Tibial artery (tissue), 4 donors: ENCODE measurements at regions not wholly inside any gene's neighbourhood (a gene's known extent, or its start where the extent isn't known, plus 50 kb on each side); places are given as distances from the start of the nearest gene placed in this dataset.

Source experiments
- DNase-seq, 2 donors: peaks; one replicate each; pipeline ENCODE4 v3.0.0-alpha.2; 2019
- H3K27ac ChIP-seq, 2 donors: fragments of 200-600 bp; sonication (generic) in 1 of 2; 1 replicate in 1 of 2; 2 replicates in 1 of 2; pipeline ENCODE4 v1.5.1; 2018 to 2019; ENCODE audit warnings: mild to moderate bottlenecking in 1 of 2
- H3K27me3 ChIP-seq, 2 donors: fragments of 200-600 bp; sonication (generic) in 1 of 2; one replicate each; pipeline versions ENCODE4 v1.5.1 to v1.6.0; 2016 to 2019
- H3K36me3 ChIP-seq, 3 donors: fragments of 200-600 bp; sonication (generic) in 2 of 3; one replicate each; pipeline ENCODE4 v1.5.1; 2016 to 2019; ENCODE audit warnings: mild to moderate bottlenecking in 2 of 3
- H3K4me1 ChIP-seq, 4 donors: fragments of 200-600 bp; sonication (generic) in 2 of 4; 1 replicate in 3 of 4; 2 replicates in 1 of 4; pipeline ENCODE4 v1.5.1; 2016 to 2019
- H3K4me3 ChIP-seq, 2 donors: fragments of 200-600 bp; sonication (generic) in 1 of 2; 1 replicate in 1 of 2; 2 replicates in 1 of 2; pipeline ENCODE4 v1.5.1; 2018 to 2019; ENCODE audit warnings: mild to moderate bottlenecking in 2 of 2
- H3K9me3 ChIP-seq, 3 donors: fragments of 200-600 bp; sonication (generic) in 1 of 3; one replicate each; pipeline ENCODE4 v1.5.1; 2016 to 2019
- CTCF ChIP-seq, 2 experiments: fragments of 200-600 bp in 1 of 2; fragments of 450-650 bp in 1 of 2; IDR thresholded peaks; one replicate each; pipeline ENCODE4 v1.5.1; 2017 to 2019; ENCODE audit warnings: antibody characterized with exemption in 2 of 2, mild to moderate bottlenecking in 1 of 2, moderate library complexity in 1 of 2
- intact Hi-C: fragments of 100-400 bp; cut with DNase I; formaldehyde crosslinking; loops from one replicate; pipeline ENCODE4 v1.15.0; 2023; ENCODE audit warnings: low total_unique reads

GRCh38 chr5:30686530-30686929, 507.0 kb upstream of the CDH6 start:
- Histone ChIP-seq H3K27me3 (no peaks in the 10 kb centered on the region), H3K4me1 (no peaks in the 10 kb centered on the region), H3K4me3 (no peak overlapping the region), H3K27ac (no peak overlapping the region), H3K36me3 (no peaks in the 10 kb centered on the region), H3K9me3 (no peaks in the 10 kb centered on the region)
- intact Hi-C loops = no loop called here
- TF ChIP-seq CTCF (IDR thresholded peaks at IDR 0.05) = no peak
- no peak for DNase-seq

GRCh38 chr5:30676223-30676840, 517.2 kb upstream of the CDH6 start:
- peaks cover 0 to 12% (median 2%) of the 10 kb centered on the region in 3 donors for H3K9me3 ChIP-seq
- no peaks in the 10 kb centered on the region for H3K4me1 ChIP-seq
- H3K27ac ChIP-seq = no peak overlapping the region
- intact Hi-C loops = no loop called here
- H3K4me3 ChIP-seq = no peak overlapping the region
- TF ChIP-seq CTCF (IDR thresholded peaks at IDR 0.05) = no peak
- no peak for DNase-seq
- no peaks in the 10 kb centered on the region for H3K36me3 ChIP-seq
- H3K27me3 ChIP-seq = no peaks in the 10 kb centered on the region

GRCh38 chr5:30667293-30667692, 526.2 kb upstream of the CDH6 start:
- intact Hi-C loops = no loop called here
- TF ChIP-seq CTCF (IDR thresholded peaks at IDR 0.05) = no peak
- no peaks in the 10 kb centered on the region for H3K4me1 ChIP-seq
- H3K27me3 ChIP-seq = no peaks in the 10 kb centered on the region
- H3K4me3 ChIP-seq = no peak overlapping the region
- DNase-seq = no peak
- H3K27ac ChIP-seq = no peak overlapping the region
- H3K9me3 ChIP-seq = no peaks in the 10 kb centered on the region
- H3K36me3 ChIP-seq = no peaks in the 10 kb centered on the region

- DNase-seq = no peak
- H3K4me3 ChIP-seq = no peak overlapping the region
- H3K4me1 ChIP-seq = no peaks in the 10 kb centered on the region
- no peaks in the 10 kb centered on the region for H3K36me3 ChIP-seq
- TF ChIP-seq CTCF (IDR thresholded peaks at IDR 0.05) = no peak
- no peaks in the 10 kb centered on the region for H3K9me3 ChIP-seq
- H3K27me3 ChIP-seq = no peaks in the 10 kb centered on the region
- no peak overlapping the region for H3K27ac ChIP-seq
- intact Hi-C loops = no loop called here
Measured at GRCh38 chr5:30663536-30663935, 530.0 kb upstream of the CDH6 start.

- H3K27ac ChIP-seq = no peak overlapping the region
- no peaks in the 10 kb centered on the region for H3K4me1 ChIP-seq
- H3K27me3 ChIP-seq = no peaks in the 10 kb centered on the region
- DNase-seq = no peak
- no peaks in the 10 kb centered on the region for H3K9me3 ChIP-seq
- intact Hi-C loops = no loop called here
- TF ChIP-seq CTCF (IDR thresholded peaks at IDR 0.05) = no peak
- no peaks in the 10 kb centered on the region for H3K36me3 ChIP-seq
- no peak overlapping the region for H3K4me3 ChIP-seq
Measured at GRCh38 chr5:30662373-30662772, 531.1 kb upstream of the CDH6 start.

- no peaks in the 10 kb centered on the region for H3K36me3 ChIP-seq
- H3K27ac ChIP-seq = no peak overlapping the region
- H3K4me1 ChIP-seq = no peaks in the 10 kb centered on the region
- H3K4me3 ChIP-seq = no peak overlapping the region
- H3K9me3 ChIP-seq = no peaks in the 10 kb centered on the region
- intact Hi-C loops = no loop called here
- TF ChIP-seq CTCF (IDR thresholded peaks at IDR 0.05) = no peak
- H3K27me3 ChIP-seq = no peaks in the 10 kb centered on the region
- DNase-seq = no peak
Measured at GRCh38 chr5:30661730-30662129, 531.8 kb upstream of the CDH6 start.
